ENCODE measurements at regions not wholly inside any gene's neighbourhood (a gene's known extent, or its start where the extent isn't known, plus 50 kb on each side); places are given as distances from the start of the nearest gene placed in this dataset.

- TF ChIP-seq CTCF (conservative IDR thresholded peaks at IDR 0.05 in 1 of 2, IDR thresholded peaks at IDR 0.05 in 1 of 2; ENCODE audit: extremely low read depth in 1 of 2, insufficient read depth in 1 of 2, low read depth in 1 of 2, low read length in 2 of 2), result no peak
- TF ChIP-seq EZH2 (IDR thresholded peaks at IDR 0.05; ENCODE audit: borderline replicate concordance, low read length), result no peak
Observed at GRCh38 chr4:57910151-57910550, 800.0 kb upstream of the IGFBP7 start.
